ENCODE measurements at regions not wholly inside any gene's neighbourhood (a gene's known extent, or its start where the extent isn't known, plus 50 kb on each side); places are given as distances from the start of the nearest gene placed in this dataset.

DNA sequence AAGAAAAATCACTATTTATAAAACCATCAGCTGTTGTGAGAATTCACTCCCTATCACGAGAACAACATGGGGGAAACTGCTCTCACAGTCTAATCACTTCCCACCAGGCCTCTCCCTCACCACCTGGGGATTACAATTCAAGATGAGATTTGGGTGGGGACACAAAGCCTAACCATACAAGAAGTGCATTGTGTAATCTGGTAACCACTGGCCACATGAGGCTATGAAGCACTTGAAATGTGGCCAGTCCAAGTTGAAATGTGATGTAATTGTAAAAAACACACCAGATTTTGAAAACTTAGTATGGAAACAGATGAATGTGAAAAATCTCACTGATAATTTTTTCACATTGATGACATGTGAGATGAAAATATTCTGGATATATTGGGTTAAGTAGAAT lies 293.8 kb downstream of the TTLL7 start:
- TF ChIP-seq YY1 (IDR thresholded peaks at IDR 0.05; ENCODE audit: low read depth) (no peak), FOXM1 (IDR thresholded peaks at IDR 0.05; ENCODE audit: borderline replicate concordance, low read depth) (no peak), ZBTB7A (IDR thresholded peaks at IDR 0.05; ENCODE audit: low read depth) (no peak), NFIC (IDR thresholded peaks at IDR 0.05) (no peak), EP300 (IDR thresholded peaks at IDR 0.05; ENCODE audit: borderline replicate concordance) (no peak), RAD21 (IDR thresholded peaks at IDR 0.05; ENCODE audit: low read depth) (no peak), CEBPB (IDR thresholded peaks at IDR 0.05) (no peak), TEAD4 (IDR thresholded peaks at IDR 0.05) (no peak), TCF12 (IDR thresholded peaks at IDR 0.05; ENCODE audit: low read depth) (no peak), CREB1 (IDR thresholded peaks at IDR 0.05; ENCODE audit: low read depth) (no peak)
- TF ChIP-seq, protein P1, sequence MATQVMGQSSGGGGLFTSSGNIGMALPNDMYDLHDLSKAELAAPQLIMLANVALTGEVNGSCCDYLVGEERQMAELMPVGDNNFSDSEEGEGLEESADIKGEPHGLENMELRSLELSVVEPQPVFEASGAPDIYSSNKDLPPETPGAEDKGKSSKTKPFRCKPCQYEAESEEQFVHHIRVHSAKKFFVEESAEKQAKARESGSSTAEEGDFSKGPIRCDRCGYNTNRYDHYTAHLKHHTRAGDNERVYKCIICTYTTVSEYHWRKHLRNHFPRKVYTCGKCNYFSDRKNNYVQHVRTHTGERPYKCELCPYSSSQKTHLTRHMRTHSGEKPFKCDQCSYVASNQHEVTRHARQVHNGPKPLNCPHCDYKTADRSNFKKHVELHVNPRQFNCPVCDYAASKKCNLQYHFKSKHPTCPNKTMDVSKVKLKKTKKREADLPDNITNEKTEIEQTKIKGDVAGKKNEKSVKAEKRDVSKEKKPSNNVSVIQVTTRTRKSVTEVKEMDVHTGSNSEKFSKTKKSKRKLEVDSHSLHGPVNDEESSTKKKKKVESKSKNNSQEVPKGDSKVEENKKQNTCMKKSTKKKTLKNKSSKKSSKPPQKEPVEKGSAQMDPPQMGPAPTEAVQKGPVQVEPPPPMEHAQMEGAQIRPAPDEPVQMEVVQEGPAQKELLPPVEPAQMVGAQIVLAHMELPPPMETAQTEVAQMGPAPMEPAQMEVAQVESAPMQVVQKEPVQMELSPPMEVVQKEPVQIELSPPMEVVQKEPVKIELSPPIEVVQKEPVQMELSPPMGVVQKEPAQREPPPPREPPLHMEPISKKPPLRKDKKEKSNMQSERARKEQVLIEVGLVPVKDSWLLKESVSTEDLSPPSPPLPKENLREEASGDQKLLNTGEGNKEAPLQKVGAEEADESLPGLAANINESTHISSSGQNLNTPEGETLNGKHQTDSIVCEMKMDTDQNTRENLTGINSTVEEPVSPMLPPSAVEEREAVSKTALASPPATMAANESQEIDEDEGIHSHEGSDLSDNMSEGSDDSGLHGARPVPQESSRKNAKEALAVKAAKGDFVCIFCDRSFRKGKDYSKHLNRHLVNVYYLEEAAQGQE (IDR thresholded peaks at IDR 0.05; ENCODE audit: low read depth), result no peak

DNA sequence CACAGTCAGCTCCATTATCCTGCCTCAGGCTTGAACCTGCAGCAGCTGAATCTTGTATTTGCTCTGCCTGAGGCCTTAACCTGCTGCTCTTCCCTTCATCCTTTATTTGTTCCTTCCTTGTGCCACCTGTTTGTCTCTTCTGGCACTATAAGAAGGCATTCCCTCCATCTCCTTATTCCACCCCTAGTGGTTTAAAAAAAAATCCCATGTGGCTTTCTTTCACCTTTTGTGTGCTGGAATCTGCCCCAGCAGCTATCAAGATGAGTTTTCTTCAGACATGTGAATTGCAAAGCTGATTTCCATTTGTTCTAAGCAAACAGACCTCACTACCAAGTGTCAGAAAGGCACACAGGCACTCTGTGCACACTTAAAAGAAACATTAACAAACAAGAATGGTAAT lies 294.6 kb downstream of the TTLL7 start:
- TF ChIP-seq ZBTB7A (IDR thresholded peaks at IDR 0.05; ENCODE audit: low read depth) (no peak), EGR1 (IDR thresholded peaks at IDR 0.05) (no peak), TCF12 (IDR thresholded peaks at IDR 0.05; ENCODE audit: low read depth) (no peak), TAF1 (IDR thresholded peaks at IDR 0.05; ENCODE audit: low read depth) (no peak), RAD21 (IDR thresholded peaks at IDR 0.05; ENCODE audit: low read depth) (no peak), CEBPB (IDR thresholded peaks at IDR 0.05) (no peak), NFIC (IDR thresholded peaks at IDR 0.05) (no peak), TEAD4 (IDR thresholded peaks at IDR 0.05) (no peak), EP300 (IDR thresholded peaks at IDR 0.05; ENCODE audit: borderline replicate concordance) (no peak), FOXM1 (IDR thresholded peaks at IDR 0.05; ENCODE audit: borderline replicate concordance, low read depth) (no peak), YY1 (IDR thresholded peaks at IDR 0.05; ENCODE audit: low read depth) (no peak), CREB1 (IDR thresholded peaks at IDR 0.05; ENCODE audit: low read depth) (no peak)
- TF ChIP-seq, protein P1 (IDR thresholded peaks at IDR 0.05; ENCODE audit: low read depth), result no peak
- TF ChIP-seq, protein P2, sequence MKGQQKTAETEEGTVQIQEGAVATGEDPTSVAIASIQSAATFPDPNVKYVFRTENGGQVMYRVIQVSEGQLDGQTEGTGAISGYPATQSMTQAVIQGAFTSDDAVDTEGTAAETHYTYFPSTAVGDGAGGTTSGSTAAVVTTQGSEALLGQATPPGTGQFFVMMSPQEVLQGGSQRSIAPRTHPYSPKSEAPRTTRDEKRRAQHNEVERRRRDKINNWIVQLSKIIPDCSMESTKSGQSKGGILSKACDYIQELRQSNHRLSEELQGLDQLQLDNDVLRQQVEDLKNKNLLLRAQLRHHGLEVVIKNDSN (IDR thresholded peaks at IDR 0.05), result no peak
- TF ChIP-seq, protein P3, sequence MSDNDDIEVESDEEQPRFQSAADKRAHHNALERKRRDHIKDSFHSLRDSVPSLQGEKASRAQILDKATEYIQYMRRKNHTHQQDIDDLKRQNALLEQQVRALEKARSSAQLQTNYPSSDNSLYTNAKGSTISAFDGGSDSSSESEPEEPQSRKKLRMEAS (IDR thresholded peaks at IDR 0.05), result no peak

DNA sequence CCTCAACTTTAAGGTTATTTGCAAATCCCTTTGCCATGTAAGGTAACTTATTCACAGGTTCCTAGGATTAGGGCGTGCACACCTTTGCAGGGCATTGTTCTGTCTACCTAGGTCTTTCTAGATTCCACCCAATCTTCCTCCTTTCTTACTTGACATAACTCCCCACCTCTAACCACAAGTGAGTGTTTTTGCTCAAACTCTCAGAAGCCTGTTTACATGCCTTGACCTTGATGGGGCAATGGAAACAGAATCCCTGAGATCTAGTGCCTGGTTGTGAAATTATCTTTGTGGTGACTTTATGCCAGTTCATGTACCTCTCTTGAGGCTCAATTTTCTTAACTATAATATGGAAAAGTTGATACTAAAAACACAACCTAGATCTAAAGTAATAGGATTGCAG lies 296.6 kb downstream of the TTLL7 start:
- TF ChIP-seq TAF1 (IDR thresholded peaks at IDR 0.05; ENCODE audit: low read depth) (no peak), NFIC (IDR thresholded peaks at IDR 0.05) (no peak), TCF12 (IDR thresholded peaks at IDR 0.05; ENCODE audit: low read depth) (no peak), EGR1 (IDR thresholded peaks at IDR 0.05) (no peak), YY1 (IDR thresholded peaks at IDR 0.05; ENCODE audit: low read depth) (no peak), RAD21 (IDR thresholded peaks at IDR 0.05; ENCODE audit: low read depth) (no peak), FOXM1 (IDR thresholded peaks at IDR 0.05; ENCODE audit: borderline replicate concordance, low read depth) (no peak), EP300 (IDR thresholded peaks at IDR 0.05; ENCODE audit: borderline replicate concordance) (no peak), ZBTB7A (IDR thresholded peaks at IDR 0.05; ENCODE audit: low read depth) (no peak), CREB1 (IDR thresholded peaks at IDR 0.05; ENCODE audit: low read depth) (no peak), CEBPB (IDR thresholded peaks at IDR 0.05) (no peak), TEAD4 (IDR thresholded peaks at IDR 0.05) (no peak)
- TF ChIP-seq, protein P2 (IDR thresholded peaks at IDR 0.05), result no peak
- TF ChIP-seq, protein P3 (IDR thresholded peaks at IDR 0.05), result no peak
- TF ChIP-seq, protein P1 (IDR thresholded peaks at IDR 0.05; ENCODE audit: low read depth), result no peak

DNA sequence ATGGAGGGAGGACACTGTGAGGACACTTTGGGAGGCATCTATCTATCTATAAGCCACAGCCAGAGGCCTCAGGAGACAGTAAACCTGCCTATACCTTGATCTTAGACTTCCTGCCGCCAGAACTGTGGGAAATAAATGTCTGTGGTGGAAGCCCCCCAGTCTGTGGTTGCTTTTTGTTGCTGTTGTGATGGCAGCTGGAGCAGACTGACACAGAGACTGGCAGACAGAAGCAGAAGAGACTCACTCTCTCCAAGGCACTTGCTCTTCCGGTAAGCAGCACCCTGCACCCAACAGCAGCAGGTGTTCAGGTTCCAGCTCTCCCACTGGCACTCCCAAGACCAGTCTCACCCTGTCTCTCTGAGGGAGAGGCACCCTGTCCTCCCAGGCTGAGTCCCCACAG lies 297.6 kb downstream of the TTLL7 start:
- TF ChIP-seq TAF1 (IDR thresholded peaks at IDR 0.05; ENCODE audit: low read depth) (no peak), EP300 (IDR thresholded peaks at IDR 0.05; ENCODE audit: borderline replicate concordance) (no peak)

Data from Ishikawa (cell line).